Fibroblast of the conjunctiva (primary cell): ENCODE measurements at regions not wholly inside any gene's neighbourhood (a gene's known extent, or its start where the extent isn't known, plus 50 kb on each side); places are given as distances from the start of the nearest gene placed in this dataset.

Experiments used
- DNase-seq: peaks from one replicate; pipeline ENCODE4 v3.0.0-alpha.2; 2010; ENCODE audit warnings: low read depth

GRCh38 chr1:232247669-232248068 lies 382.3 kb downstream of the SIPA1L2 start:
- DNase-seq: no peak

- no peak for DNase-seq
Measured at GRCh38 chr1:232244426-232244825, 385.5 kb downstream of the SIPA1L2 start.

GRCh38 chr1:232239998-232240397 lies 389.9 kb downstream of the SIPA1L2 start:
- DNase-seq: no peak

- DNase-seq: no peak
Measured at GRCh38 chr1:232239522-232239921, 390.4 kb downstream of the SIPA1L2 start.

- no peak for DNase-seq
Measured at GRCh38 chr1:232238009-232238408, 391.9 kb downstream of the SIPA1L2 start.

- no peak for DNase-seq
Measured at GRCh38 chr1:232227306-232227705, 402.6 kb downstream of the SIPA1L2 start.

GRCh38 chr1:232226197-232226712 lies 403.7 kb downstream of the SIPA1L2 start:
- no peak for DNase-seq

GRCh38 chr1:232225336-232226131 lies 404.4 kb downstream of the SIPA1L2 start:
- no peak for DNase-seq

- DNase-seq: no peak
Measured at GRCh38 chr1:232223887-232224286, 406.0 kb downstream of the SIPA1L2 start.

- DNase-seq: no peak
Measured at GRCh38 chr1:232223183-232223708, 406.7 kb downstream of the SIPA1L2 start.

GRCh38 chr1:232222614-232223013 lies 407.3 kb downstream of the SIPA1L2 start:
- no peak for DNase-seq

- no peak for DNase-seq
Measured at GRCh38 chr1:232221802-232222499, 408.0 kb downstream of the SIPA1L2 start.

GRCh38 chr1:232218955-232219865 lies 410.7 kb downstream of the SIPA1L2 start:
- DNase-seq: no peak

- DNase-seq: no peak
Measured at GRCh38 chr1:232213928-232214327, 416.0 kb downstream of the SIPA1L2 start.

- DNase-seq: no peak
Measured at GRCh38 chr1:232212253-232212652, 417.7 kb downstream of the SIPA1L2 start.

GRCh38 chr1:232211149-232211548 lies 418.8 kb downstream of the SIPA1L2 start:
- no peak for DNase-seq

- DNase-seq: no peak
Measured at GRCh38 chr1:232209357-232209756, 420.6 kb downstream of the SIPA1L2 start.

GRCh38 chr1:232207073-232207866 lies 422.7 kb downstream of the SIPA1L2 start:
- DNase-seq: no peak

- DNase-seq: no peak
Measured at GRCh38 chr1:232204269-232204668, 425.7 kb downstream of the SIPA1L2 start.

GRCh38 chr1:232201024-232201423 lies 428.9 kb downstream of the SIPA1L2 start:
- DNase-seq: no peak

- DNase-seq: no peak
Measured at GRCh38 chr1:232196042-232196441, 433.9 kb downstream of the SIPA1L2 start.
